ENCODE measurements at regions not wholly inside any gene's neighbourhood (a gene's known extent, or its start where the extent isn't known, plus 50 kb on each side); places are given as distances from the start of the nearest gene placed in this dataset.
A peak's percentile ranks its signal among the peaks of the same experiment; 100 is the strongest.

- DNase-seq (ENCODE audit: low read depth in 2 of 2): no peak
Observed at GRCh38 chr13:40410315-40410714, 256.1 kb downstream of the FOXO1 start.

- no peak for DNase-seq (ENCODE audit: low read depth in 2 of 2)
Observed at GRCh38 chr13:40420160-40420740, 246.2 kb downstream of the FOXO1 start.

GRCh38 chr13:40422588-40423235 lies 243.7 kb downstream of the FOXO1 start:
- no peak for DNase-seq (ENCODE audit: low read depth in 2 of 2)

DNA sequence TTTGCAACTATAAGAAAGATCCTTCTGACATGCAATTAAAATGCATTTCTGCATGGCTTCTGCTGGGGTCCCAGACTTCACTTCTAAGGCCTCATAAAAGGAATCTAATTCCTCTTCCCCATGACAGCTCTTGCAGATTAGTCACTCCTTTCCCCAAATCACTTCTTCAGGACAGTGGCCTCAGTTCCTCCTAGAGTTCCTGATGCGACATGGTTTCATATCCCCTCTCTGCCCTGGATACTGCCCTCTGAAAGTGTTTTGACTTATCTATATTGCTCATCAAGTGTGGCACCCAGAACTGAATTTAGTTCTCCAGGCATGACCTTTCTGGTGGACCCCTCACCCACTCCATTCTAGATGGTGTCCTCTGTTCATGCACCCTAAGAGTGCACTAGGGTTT lies 238.1 kb downstream of the FOXO1 start:
- DNase-seq (ENCODE audit: low read depth in 2 of 2): no peak

DNA sequence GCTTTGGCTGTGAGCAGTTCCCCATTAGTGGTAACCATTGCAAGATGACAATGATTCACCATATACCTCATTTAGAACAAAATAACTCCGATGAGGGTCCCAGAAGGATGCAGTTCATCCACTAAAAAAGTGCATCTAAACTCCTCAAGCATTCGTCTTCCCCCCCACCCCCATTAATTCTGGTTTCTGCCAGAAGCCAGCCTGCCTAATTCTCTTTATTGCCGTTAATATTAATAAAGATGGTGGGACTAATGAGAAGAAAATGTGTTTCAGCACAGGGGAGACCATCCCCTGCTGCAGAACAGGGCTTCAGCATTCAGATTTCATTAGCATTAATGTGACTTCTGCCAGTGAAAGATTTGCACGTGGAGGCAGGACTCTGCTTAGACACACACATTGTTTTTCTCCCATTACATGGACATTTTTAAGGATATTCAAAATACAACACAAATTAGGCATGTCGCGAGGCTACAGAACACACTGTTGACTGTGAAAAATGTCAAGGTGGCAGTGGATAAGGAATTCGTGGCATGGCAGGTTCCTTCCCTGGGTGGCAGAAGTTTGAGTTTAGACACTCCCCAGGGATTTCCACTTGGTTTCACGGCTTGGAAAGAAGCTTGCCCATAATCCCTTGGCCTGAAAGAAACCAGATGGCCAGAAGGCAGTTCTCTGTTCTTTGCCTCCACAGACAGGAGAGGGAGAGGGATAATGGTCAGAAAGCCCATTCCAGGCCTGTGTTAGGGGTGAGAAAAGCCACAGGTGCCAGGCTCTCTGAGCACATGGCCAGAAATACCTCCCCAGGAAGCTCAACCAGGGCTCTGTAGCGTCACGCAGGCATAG lies 236.5 kb downstream of the FOXO1 start:
- DNase-seq (ENCODE audit: low read depth in 2 of 2): no peak

- DNase-seq (ENCODE audit: low read depth in 2 of 2): no peak
Observed at GRCh38 chr13:40432018-40432978, 234.1 kb downstream of the FOXO1 start.

DNA sequence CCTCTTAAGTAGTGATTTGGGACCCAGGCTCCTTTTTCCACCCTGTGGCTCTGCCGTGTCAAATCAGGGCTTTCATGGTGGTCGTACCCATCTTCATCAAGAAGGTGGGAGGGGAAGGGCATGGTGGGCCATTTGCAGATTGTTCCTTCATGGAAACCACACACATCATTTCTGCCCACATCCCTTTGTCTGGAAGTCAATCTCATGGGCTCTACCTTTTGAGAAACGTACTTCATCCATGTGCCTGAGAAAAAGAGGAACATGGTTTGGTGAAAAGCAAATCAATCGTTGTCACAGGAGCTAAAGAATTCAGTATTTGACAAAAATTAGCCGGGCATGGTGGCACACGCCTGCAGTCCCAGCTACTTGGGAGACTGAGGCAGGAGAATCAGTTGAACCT lies 233.4 kb downstream of the FOXO1 start:
- DNase-seq (ENCODE audit: low read depth in 2 of 2): no peak

GRCh38 chr13:40433577-40433976 lies 232.9 kb downstream of the FOXO1 start:
- DNase-seq (ENCODE audit: low read depth in 2 of 2): no peak

DNA sequence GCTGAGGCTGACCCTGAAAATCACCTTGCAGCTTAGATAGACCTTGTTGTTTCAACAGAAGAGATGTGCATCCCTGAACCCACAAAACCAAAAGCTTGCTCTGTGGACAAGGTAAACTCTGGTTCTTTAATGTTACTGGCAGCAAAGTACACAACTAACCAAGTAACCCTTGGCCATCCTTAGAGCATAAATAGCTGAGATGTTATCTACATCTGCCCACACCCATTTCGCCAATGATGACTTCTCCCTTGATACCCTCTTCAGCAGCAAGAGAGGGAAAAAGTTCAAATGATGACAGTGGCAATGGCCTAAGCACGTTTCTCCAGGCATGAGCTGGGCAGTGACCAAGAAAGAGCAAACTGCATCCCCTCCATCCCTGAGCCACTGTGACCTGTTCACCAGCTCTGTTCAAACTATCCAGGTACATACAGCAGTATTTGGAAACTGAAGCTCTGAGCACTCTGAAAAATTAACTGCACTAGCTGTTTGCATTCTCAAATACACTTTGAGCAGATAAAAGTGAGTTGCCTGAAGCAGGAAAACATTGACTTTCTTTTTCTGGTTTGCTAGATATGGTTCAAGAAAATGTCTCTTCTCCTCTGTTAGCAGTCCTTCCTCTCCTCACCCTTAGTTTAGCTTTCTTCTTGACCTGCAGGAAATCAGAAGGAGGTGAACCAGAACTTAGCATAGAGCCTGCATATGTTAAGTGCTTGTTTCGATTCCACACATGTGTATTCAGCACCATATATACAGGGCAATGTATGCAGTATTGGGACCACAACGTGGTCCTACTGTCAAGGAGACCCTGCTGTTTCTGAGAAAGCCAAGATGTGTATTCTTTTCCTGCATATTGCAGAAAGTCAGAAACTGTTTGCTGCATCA lies 231.7 kb downstream of the FOXO1 start:
- no peak for DNase-seq (ENCODE audit: low read depth in 2 of 2)

DNA sequence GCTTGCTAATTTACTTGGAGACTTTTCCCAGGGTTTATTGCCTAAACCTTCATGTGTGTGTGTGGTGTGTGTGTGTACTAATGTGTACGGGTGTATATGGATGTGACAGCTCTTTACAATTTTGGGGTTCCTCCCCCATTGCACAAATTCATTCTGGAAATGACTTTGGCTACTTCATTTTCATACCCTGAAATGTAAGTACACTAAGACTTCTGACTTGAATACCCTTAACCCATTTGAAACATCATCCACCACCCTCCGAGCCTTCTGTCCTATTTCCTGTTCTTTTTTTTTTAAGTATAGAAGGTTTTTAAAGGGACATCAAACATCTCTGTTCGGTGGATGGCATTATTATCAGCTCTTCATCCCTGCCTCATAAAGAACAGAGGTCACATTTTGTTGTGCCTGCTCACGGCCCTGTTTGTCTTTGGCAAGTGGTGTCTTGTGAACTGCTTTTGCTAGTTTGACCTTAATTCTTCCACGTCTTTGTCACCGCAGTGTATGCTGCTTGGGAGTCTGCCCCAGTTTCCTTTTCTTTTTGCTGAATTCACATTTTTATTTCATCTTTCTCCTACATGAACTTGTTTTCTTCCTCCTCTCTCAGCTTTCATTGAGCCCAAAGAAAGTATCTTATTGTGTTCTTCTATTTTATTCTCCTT lies 228.3 kb downstream of the FOXO1 start:
- DNase-seq (ENCODE audit: low read depth in 2 of 2): no peak

GRCh38 chr13:40438999-40439797 lies 227.2 kb downstream of the FOXO1 start:
- DNase-seq (ENCODE audit: low read depth in 2 of 2): no peak

DNA sequence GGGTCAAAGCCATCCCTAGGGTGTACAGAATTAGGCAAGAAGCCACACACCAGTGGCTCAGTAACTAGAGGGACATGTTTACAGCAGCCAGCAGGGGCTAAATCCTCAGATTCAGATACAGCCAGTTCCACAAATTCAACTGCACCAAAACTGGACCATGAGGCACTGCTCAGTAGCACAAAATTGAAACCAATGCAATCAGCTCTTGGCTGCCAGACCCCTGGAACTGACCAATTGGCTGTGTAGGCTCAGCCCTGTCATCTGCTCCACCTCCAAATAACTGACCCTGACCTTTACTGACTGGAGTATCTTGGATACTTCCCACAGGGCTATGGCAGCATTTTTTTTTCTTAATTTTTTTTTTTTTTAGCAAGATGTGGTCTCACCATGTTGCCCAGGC lies 226.5 kb downstream of the FOXO1 start:
- no peak for DNase-seq (ENCODE audit: low read depth in 2 of 2)

DNA sequence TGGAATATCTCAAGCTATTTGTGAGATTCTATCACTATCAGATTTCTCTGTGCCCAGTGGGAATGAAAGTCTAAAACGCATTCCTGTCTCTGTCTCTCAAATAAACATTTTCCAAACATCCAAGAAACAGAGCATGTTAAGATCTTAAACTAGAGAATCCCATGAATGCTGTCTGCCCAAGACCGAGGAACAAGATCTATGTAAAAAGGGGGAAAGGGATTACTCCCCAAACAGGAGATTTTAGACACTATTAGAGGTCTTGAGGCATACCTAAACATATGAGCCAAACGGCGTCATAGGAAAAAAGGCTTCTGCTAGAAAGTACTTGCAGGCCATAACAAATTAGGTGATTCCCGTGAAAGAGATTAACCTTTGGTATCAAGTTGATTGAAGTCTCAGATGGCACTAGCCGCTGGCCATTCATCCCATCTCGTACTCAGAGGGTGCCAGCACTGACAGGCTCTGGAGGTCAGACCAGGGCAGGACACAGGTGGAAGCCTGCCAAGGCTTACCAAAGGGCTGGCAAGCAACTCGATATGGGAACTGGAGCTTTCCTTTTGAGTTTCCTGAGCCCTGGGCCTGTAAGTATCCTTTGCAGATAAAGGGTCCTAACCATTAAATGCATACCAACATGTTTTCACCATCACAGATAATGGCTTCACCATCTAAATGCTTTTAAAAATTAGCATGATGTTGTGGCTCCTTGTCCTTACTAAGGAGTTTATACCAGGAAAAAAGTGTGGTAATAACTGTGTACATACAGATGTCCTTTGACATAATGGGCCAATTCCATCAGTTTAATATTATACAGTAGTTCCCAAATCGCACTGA lies 225.2 kb downstream of the FOXO1 start:
- DNase-seq (ENCODE audit: low read depth in 2 of 2): no peak

- no peak for DNase-seq (ENCODE audit: low read depth in 2 of 2)
Observed at GRCh38 chr13:40442231-40442630, 224.2 kb downstream of the FOXO1 start.

GRCh38 chr13:40442826-40443225 lies 223.6 kb downstream of the FOXO1 start:
- no peak for DNase-seq (ENCODE audit: low read depth in 2 of 2)

DNA sequence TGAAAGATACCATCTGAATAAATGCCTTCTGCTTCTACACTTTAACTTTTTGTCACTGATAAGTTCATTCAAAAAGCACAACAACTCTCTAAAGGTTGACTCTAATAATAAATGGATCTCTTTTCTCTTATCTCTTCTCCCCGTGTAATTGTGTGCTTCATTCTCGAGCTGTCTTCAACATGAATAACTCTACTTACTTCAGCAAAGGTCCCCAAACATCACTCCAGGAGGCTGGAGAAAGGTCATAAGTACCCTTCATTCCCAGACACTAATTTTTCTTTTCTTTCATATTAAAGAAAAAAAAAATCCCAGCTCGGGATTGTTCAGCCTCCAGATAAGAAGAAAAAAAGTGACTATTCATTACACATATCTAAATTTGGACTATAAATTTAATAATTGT lies 222.2 kb downstream of the FOXO1 start:
- no peak for DNase-seq (ENCODE audit: low read depth in 2 of 2)

- peak in 1 of 2 donors; percentile 6 for DNase-seq (ENCODE audit: low read depth in 2 of 2)
Observed at GRCh38 chr13:40445557-40445990, 220.9 kb downstream of the FOXO1 start.

DNA sequence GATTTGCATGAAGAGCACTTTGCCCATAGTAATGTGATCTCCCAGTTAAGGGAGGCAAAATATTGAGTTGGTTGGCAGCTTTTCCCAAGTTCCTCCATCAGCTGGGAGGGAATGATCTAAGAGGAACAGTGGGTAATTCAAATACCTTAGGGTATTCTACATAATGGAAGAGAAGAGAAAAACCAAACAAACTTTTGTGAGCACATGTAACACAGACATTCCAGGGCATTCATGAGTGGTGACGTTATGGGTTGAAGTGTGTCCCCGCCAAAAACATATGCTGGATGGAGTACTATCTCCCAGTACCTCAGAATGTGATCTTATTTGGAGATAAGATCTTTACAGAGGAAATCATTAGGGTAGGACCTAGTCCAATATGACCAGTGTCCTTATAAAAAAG lies 220.1 kb downstream of the FOXO1 start:
- DNase-seq (ENCODE audit: low read depth in 2 of 2): no peak

DNA sequence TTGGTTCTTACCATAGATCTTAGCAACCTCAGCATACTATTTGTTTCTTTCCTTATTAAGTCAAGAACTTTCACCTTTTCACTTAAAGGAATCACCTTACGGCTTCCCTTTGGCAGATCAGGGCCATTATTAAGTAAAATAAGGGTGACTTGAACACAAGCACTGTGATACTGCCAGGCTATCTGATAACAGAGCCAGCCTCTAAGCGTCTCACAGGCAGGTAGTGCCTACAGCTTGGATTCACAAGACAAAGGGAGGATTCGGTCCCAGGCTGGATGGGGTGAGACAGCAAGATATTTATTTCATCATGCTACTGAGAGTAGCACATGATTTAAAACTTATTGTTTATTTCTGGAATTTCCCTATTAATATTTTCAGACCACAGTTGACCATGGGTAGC lies 218.6 kb downstream of the FOXO1 start:
- DNase-seq (ENCODE audit: low read depth in 2 of 2): no peak

Data from stimulated activated CD8-positive, alpha-beta memory T cell treated with anti-CD3 and anti-CD28 coated beads, Interleukin-2, amount 100 ng/mL, for 48 hours (primary cell).